ENCODE measurements at regions not wholly inside any gene's neighbourhood (a gene's known extent, or its start where the extent isn't known, plus 50 kb on each side); places are given as distances from the start of the nearest gene placed in this dataset.

DNA sequence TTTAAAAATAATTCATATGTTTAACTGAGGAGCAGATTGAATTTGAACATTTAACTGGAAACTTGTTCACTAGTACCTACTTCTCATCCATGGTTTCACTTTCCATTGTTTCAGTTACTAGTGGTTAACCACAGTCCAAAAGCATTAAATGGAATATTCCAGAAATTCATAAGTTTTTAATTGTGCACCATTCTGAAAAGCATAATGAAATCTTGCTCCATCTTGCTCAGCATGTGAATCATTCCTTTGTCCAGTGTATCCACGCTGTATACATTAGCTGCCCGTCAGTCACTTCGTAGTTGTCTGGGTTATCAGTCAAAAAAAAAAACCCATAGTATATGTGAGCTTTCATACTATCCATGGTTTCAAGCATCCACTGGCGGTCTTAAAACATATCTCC, 217.6 kb downstream of the TPRG1 start:
- Histone ChIP-seq H3K27me3 (ENCODE audit: insufficient read depth, low read depth, low read length) (no peaks in the 10 kb centered on the region), H3K9me3 (ENCODE audit: low read length) (no peaks in the 10 kb centered on the region), H3K9me2 (ENCODE audit: insufficient read depth, low read length) (no peaks in the 10 kb centered on the region), H3K4me2 (ENCODE audit: low read length) (no peak overlapping the region), H3K9ac (ENCODE audit: low read length) (no peak overlapping the region), H2AFZ (ENCODE audit: low read depth, low read length) (no peak overlapping the region), H3K36me3 (ENCODE audit: insufficient read depth, low read length) (no peaks in the 10 kb centered on the region), H3F3A (ENCODE audit: insufficient read depth, low read length, poor library complexity, severe bottlenecking) (no peaks in the 10 kb centered on the region), H3K27ac (ENCODE audit: low read length) (no peak overlapping the region), H3K4me3 (ENCODE audit: low read length) (no peak overlapping the region), H3K79me2 (replicated peaks; ENCODE audit: insufficient read depth, low read length) (no peaks in the 10 kb centered on the region), H4K20me1 (ENCODE audit: insufficient read depth) (no peaks in the 10 kb centered on the region)
- no peak for TF ChIP-seq EZH2 (IDR thresholded peaks at IDR 0.05; ENCODE audit: borderline replicate concordance, insufficient read depth, low read length, poor library complexity, severe bottlenecking)
- TF ChIP-seq REST (IDR thresholded peaks at IDR 0.05; ENCODE audit: borderline replicate concordance): no peak
- TF ChIP-seq MXI1 (conservative IDR thresholded peaks at IDR 0.05; ENCODE audit: poor library complexity, severe bottlenecking): no peak
- no peak for TF ChIP-seq TAF1 (IDR thresholded peaks at IDR 0.05; ENCODE audit: low read depth)
- TF ChIP-seq SMC3 (conservative IDR thresholded peaks at IDR 0.05; ENCODE audit: poor library complexity): no peak
- TF ChIP-seq EP300 (conservative IDR thresholded peaks at IDR 0.05; ENCODE audit: poor library complexity, severe bottlenecking): no peak
- TF ChIP-seq RAD21 (conservative IDR thresholded peaks at IDR 0.05): no peak
- no peak for TF ChIP-seq CTCF (IDR thresholded peaks at IDR 0.05; ENCODE audit: poor library complexity, severe bottlenecking)
- TF ChIP-seq POLR2AphosphoS5 (IDR thresholded peaks at IDR 0.05): no peak

DNA sequence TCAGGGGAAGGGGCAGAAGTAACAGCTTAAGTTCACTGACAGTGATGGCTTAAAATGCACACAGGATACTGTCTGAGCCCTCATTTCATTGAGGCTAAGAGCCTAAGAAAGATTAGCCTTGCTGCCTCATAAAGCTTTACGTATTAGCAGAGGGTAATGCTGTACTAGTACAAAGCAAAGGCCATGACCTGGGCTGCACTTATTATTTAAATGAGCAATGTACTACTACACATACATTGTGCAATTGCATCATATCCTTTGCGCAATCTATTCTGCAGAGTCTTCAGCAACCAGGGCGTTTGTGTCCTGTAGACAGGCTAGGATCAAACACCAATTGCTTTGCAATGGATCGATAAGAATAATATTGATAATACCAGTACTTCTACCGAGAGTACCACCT, 221.8 kb downstream of the TPRG1 start:
- H3K27ac ChIP-seq (ENCODE audit: low read length): no peak overlapping the region

More for the DNA sequence above, 221.8 kb downstream of the TPRG1 start:
- TF ChIP-seq SMC3 (conservative IDR thresholded peaks at IDR 0.05; ENCODE audit: poor library complexity) (no peak), CTCF (IDR thresholded peaks at IDR 0.05; ENCODE audit: poor library complexity, severe bottlenecking) (no peak), MXI1 (conservative IDR thresholded peaks at IDR 0.05; ENCODE audit: poor library complexity, severe bottlenecking) (no peak), REST (IDR thresholded peaks at IDR 0.05; ENCODE audit: borderline replicate concordance) (no peak), EZH2 (IDR thresholded peaks at IDR 0.05; ENCODE audit: borderline replicate concordance, insufficient read depth, low read length, poor library complexity, severe bottlenecking) (no peak), RAD21 (conservative IDR thresholded peaks at IDR 0.05) (no peak), EP300 (conservative IDR thresholded peaks at IDR 0.05; ENCODE audit: poor library complexity, severe bottlenecking) (no peak), TAF1 (IDR thresholded peaks at IDR 0.05; ENCODE audit: low read depth) (no peak), POLR2AphosphoS5 (IDR thresholded peaks at IDR 0.05) (no peak)
- Histone ChIP-seq H3K4me2 (ENCODE audit: low read length) (no peak overlapping the region), H3K9me3 (ENCODE audit: low read length) (no peaks in the 10 kb centered on the region), H3K9ac (ENCODE audit: low read length) (no peak overlapping the region), H4K20me1 (ENCODE audit: insufficient read depth) (no peaks in the 10 kb centered on the region), H3K9me2 (ENCODE audit: insufficient read depth, low read length) (no peaks in the 10 kb centered on the region), H3K27me3 (ENCODE audit: insufficient read depth, low read depth, low read length) (no peaks in the 10 kb centered on the region), H2AFZ (ENCODE audit: low read depth, low read length) (no peak overlapping the region), H3K79me2 (replicated peaks; ENCODE audit: insufficient read depth, low read length) (no peaks in the 10 kb centered on the region), H3K36me3 (ENCODE audit: insufficient read depth, low read length) (no peaks in the 10 kb centered on the region), H3K4me3 (ENCODE audit: low read length) (no peak overlapping the region), H3F3A (ENCODE audit: insufficient read depth, low read length, poor library complexity, severe bottlenecking) (no peaks in the 10 kb centered on the region)
